Peyer's patch (tissue), 4 donors: ENCODE measurements at regions not wholly inside any gene's neighbourhood (a gene's known extent, or its start where the extent isn't known, plus 50 kb on each side); places are given as distances from the start of the nearest gene placed in this dataset.
"Not testable (repeated sequence)": the region's sequence is repeated elsewhere in the genome, so short reads cannot be mapped to it uniquely, and the experiment has no call there.

Source experiments
- POLR2A ChIP-seq, 2 donors: fragments of 450-650 bp; IDR thresholded peaks; one replicate each; pipeline ENCODE4 v1.5.1; 2017; ENCODE audit warnings: antibody characterized with exemption in 2 of 2, mild to moderate bottlenecking in 2 of 2, moderate library complexity in 2 of 2
- TF ChIP-seq, protein P1 (sequence below), 6 experiments: fragments of 450-650 bp in 4 of 6; fragments of 200-600 bp in 2 of 6; sonication (generic) in 1 of 6; IDR thresholded peaks; one replicate each; pipeline ENCODE4 v1.5.1; 2017 to 2019; ENCODE audit warnings: antibody characterized with exemption in 6 of 6, mild to moderate bottlenecking in 3 of 6, moderate library complexity in 1 of 6

DNA sequence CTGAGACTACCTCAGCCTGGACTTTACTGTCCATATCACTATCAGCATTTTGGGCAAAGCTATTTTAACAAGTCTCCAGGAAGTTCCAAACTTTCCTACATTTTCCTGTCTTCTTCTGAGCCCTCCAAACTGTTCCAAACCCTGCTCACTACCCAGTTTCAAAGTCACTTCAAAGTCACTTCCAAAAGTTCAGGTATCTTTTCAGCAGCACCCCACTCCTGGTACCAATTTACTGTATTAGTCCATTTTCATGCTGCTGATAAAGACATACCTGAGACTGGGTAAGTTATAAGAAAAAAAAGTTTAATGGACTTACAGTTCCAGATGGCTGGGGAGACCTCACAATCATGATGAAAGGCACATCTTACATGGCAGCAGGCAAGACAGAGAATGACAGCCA is 127.1 kb downstream of the SUCLA2 start:
- TF ChIP-seq POLR2A (IDR thresholded peaks at IDR 0.05), result not testable (repeated sequence)
- TF ChIP-seq, protein P1, sequence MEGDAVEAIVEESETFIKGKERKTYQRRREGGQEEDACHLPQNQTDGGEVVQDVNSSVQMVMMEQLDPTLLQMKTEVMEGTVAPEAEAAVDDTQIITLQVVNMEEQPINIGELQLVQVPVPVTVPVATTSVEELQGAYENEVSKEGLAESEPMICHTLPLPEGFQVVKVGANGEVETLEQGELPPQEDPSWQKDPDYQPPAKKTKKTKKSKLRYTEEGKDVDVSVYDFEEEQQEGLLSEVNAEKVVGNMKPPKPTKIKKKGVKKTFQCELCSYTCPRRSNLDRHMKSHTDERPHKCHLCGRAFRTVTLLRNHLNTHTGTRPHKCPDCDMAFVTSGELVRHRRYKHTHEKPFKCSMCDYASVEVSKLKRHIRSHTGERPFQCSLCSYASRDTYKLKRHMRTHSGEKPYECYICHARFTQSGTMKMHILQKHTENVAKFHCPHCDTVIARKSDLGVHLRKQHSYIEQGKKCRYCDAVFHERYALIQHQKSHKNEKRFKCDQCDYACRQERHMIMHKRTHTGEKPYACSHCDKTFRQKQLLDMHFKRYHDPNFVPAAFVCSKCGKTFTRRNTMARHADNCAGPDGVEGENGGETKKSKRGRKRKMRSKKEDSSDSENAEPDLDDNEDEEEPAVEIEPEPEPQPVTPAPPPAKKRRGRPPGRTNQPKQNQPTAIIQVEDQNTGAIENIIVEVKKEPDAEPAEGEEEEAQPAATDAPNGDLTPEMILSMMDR (IDR thresholded peaks at IDR 0.05), result not testable (repeated sequence)
